K562 (cell line): ENCODE measurements at regions not wholly inside any gene's neighbourhood (a gene's known extent, or its start where the extent isn't known, plus 50 kb on each side); places are given as distances from the start of the nearest gene placed in this dataset.

Experiments used
- DEAF1 ChIP-seq: fragments of 450-650 bp; formaldehyde crosslinking; IDR thresholded peaks from 2 replicates; pipeline ENCODE4 v1.4.0; 2020; ENCODE audit warnings: mild to moderate bottlenecking, moderate library complexity
- E2F4 ChIP-seq: sonication (generic); formaldehyde crosslinking; IDR thresholded peaks from 2 replicates; pipeline ENCODE4 v1.8.0; 2022; ENCODE audit warnings: mild to moderate bottlenecking, low read depth, missing genetic modification reagents
- FOXK1 ChIP-seq: sonication (generic); formaldehyde crosslinking; IDR thresholded peaks from 2 replicates; pipeline ENCODE4 v1.8.0; 2022; ENCODE audit warnings: missing genetic modification reagents, mild to moderate bottlenecking, borderline replicate concordance
- HLTF ChIP-seq: fragments of 450-650 bp; IDR thresholded peaks from 2 replicates; pipeline ENCODE4 v1.6.1; 2016
- LEF1 ChIP-seq: fragments of 450-650 bp; IDR thresholded peaks from 2 replicates; pipeline ENCODE4 v1.6.1; 2016; ENCODE audit warnings: mild to moderate bottlenecking
- PCBP2 ChIP-seq: fragments of 200-400 bp; formaldehyde crosslinking; IDR thresholded peaks from 2 replicates; pipeline ENCODE4 v1.6.1; 2018; ENCODE audit warnings: low read length, low read depth, mild to moderate bottlenecking, moderate library complexity; ENCODE audit not compliant: poor library complexity, severe bottlenecking
- POLR2A ChIP-seq: fragments of 450-650 bp; conservative IDR thresholded peaks from 2 replicates; pipeline ENCODE4 v1.6.1; 2016
- POLR2AphosphoS5 ChIP-seq: IDR thresholded peaks from 2 replicates; pipeline ENCODE4 v1.6.1; 2011; ENCODE audit warnings: mild to moderate bottlenecking, low read depth, low read length, moderate library complexity; ENCODE audit not compliant: control insufficient read depth, insufficient read depth
- PRDM10 ChIP-seq: fragments of 450-650 bp; IDR thresholded peaks from 2 replicates; pipeline ENCODE4 v1.6.1; 2018; ENCODE audit not compliant: partially characterized antibody
- SMAD3 ChIP-seq: fragments of 450-650 bp; formaldehyde crosslinking; conservative IDR thresholded peaks from 2 replicates; pipeline ENCODE4 v1.4.0; 2020; ENCODE audit warnings: mild to moderate bottlenecking
- USF1 ChIP-seq: sonication (generic); formaldehyde crosslinking; IDR thresholded peaks from 2 replicates; pipeline ENCODE4 v1.9.0; 2022; ENCODE audit warnings: mild to moderate bottlenecking, missing genetic modification reagents

- TF ChIP-seq POLR2AphosphoS5 = no peak
- TF ChIP-seq USF1 (CRISPR knock-in tag) = no peak
- TF ChIP-seq PRDM10 = no peak
- no peak for TF ChIP-seq DEAF1
- TF ChIP-seq FOXK1 (CRISPR knock-in tag) = no peak
- TF ChIP-seq LEF1 = no peak
- no peak for TF ChIP-seq POLR2A
- no peak for TF ChIP-seq PCBP2
- TF ChIP-seq SMAD3 = no peak
- no peak for TF ChIP-seq HLTF
- no peak for TF ChIP-seq E2F4 (CRISPR knock-in tag)
These were observed 411.7 kb upstream of the KIRREL3 start for GRCh38 chr11:127412234-127412633.
